NOMO-1 treated with DMSO at 0.1 percent for 48 hours (cell line): ENCODE measurements at regions not wholly inside any gene's neighbourhood (a gene's known extent, or its start where the extent isn't known, plus 50 kb on each side); places are given as distances from the start of the nearest gene placed in this dataset.
"Not testable (repeated sequence)": the region's sequence is repeated elsewhere in the genome, so short reads cannot be mapped to it uniquely, and the experiment has no call there.

Experiments used
- DNase-seq: peaks from one replicate; lab custom pipeline; 2025; ENCODE audit not compliant: unreplicated experiment; lab: John Stamatoyannopoulos, UW

DNA sequence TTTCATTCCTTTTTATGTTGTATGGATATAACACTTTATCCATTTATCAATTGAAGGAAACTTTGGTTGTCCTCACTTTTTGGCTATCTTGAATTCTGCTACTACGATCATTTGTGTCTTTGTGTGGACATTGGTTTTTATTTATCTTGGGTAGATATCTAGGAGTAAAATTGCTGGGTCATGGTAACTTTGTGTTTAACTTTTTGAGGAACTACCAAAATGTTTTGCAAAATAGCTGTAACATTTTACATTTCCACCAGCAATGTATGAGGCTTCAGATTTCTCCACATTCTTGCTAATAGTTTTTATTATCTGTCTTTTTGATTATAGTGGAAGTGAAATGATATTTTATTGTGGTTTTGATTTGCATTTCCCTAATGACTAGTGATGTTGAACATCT, 55.6 kb downstream of the TLNRD1 start:
- peak; percentile 37 for DNase-seq

- no peak for DNase-seq
Measured at GRCh38 chr15:81060470-81060869, 59.7 kb downstream of the TLNRD1 start.

- DNase-seq: no peak
Measured at GRCh38 chr15:81060907-81061306, 60.2 kb downstream of the TLNRD1 start.

- DNase-seq: no peak
Measured at GRCh38 chr15:81061490-81062253, 60.9 kb downstream of the TLNRD1 start.

- DNase-seq: no peak
Measured at GRCh38 chr15:81062937-81063336, 62.2 kb downstream of the TLNRD1 start.

DNA sequence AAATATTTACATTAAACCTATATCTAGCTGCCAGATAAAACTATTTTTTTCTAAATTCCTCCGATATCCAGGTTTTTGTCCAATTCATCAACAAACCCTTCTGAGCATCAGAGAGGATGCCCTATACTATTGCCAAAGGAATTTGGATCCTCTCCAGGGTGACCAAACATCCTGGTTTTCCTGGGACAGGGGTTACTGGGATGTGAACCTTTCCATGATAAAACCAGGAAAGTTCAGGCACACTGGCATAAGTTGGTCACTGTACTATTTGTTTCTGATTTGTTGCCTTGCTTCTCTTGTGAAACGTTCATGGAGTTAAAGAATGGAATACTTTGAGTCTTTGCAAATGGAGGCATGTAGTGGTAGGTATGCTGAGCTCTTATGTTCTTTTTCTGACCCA, 63.5 kb downstream of the TLNRD1 start:
- DNase-seq: no peak

GRCh38 chr15:81067567-81067966, 66.5 kb upstream of the CFAP161 start:
- not testable (repeated sequence) for DNase-seq

GRCh38 chr15:81068516-81068915, 65.6 kb upstream of the CFAP161 start:
- DNase-seq: no peak

DNA sequence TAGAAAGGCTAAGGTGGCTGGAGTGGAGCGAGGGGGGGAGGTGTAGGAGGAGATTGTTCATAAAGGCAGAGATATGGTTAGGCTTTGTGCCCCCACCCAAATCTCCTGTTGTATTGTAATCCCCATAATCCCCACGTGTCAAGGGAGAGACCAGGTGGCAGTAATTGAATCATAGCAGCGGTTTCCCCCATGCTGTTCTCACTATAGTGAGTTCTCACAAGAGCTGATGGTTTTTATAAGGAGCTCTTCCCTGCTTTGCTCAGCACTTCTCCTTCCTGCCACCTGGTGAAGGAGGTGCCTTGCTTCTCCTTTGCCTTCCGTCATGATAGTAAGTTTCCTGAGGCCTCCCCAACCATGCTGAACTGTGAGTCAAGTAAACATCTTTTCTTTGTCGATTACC, 64.7 kb upstream of the CFAP161 start:
- no peak for DNase-seq

DNA sequence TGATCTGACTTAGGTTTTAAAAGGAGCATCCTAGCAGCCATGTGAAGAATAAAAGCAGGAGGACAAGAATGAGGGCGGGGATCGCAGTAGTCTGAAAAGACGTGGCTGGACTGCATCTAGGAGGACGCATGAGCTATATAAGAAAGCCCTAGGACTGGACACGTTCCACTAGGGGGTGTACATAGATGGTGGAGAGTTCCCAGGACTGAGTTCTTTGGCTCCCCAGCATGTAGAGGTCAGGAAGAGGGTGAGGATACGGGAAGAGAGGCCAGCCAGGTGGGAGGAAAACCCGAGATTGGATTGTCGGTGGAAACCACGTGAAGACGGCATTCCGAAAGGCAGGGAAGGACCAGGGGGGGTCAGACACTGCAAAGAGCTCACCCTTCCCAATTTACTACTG, 64.2 kb upstream of the CFAP161 start:
- DNase-seq: no peak

DNA sequence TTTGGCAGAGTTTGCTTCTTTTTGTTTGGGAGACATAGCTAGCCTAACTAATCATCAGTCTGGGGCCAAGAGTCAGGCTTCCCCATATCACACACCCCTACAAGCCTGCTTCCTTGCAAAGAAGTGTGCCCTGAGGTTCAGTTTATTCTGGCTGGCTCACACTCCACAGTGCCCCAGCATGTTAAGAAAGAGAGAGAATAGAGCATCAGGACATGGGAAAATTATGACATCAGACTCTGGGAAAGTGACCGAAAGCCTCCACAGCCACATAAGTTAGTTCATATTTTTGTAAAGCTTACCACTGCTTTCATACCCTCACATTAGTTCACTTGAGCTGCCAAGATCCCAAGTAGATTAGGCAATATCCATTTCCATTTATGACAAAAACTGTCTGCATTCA, 63.0 kb upstream of the CFAP161 start:
- no peak for DNase-seq

DNA sequence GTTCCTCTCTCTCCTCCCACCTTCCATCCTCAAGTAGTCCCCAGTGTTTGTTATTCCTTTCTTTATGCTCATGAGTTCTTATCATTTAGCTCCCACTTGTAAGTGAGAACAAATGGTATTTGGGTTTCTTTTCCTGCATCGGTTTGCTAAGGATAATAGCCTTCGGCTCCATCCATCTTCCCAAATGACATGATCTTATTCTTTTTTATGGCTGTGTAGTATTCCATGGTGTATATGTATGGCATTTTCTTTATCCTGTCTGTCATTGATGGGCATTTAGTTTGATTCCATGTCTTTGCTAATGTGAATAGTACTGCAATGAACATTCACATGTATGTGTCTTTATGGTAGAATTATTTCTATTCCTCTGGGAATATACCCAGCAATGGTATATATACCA, 62.4 kb upstream of the CFAP161 start:
- no peak for DNase-seq

DNA sequence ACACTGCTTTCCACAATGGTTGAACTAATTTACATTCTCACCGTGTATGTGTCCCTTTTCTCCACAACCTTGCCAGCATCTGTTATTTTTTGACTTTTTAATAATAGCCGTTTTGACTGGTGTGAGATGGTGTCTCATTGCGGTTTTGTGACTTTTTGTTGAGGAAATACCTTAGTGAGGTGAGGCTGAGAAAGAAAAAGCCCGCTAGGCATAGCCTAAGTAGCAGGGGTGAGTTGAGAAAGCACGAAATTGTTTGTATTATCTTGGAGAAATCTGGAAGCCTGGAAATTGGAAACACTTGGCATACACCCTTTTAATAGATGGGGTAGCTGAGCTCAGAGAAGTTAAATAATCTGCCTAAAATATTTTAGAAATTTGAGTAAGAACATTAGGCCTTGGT, 61.5 kb upstream of the CFAP161 start:
- DNase-seq: no peak

GRCh38 chr15:81073801-81074200, 60.3 kb upstream of the CFAP161 start:
- DNase-seq: no peak

DNA sequence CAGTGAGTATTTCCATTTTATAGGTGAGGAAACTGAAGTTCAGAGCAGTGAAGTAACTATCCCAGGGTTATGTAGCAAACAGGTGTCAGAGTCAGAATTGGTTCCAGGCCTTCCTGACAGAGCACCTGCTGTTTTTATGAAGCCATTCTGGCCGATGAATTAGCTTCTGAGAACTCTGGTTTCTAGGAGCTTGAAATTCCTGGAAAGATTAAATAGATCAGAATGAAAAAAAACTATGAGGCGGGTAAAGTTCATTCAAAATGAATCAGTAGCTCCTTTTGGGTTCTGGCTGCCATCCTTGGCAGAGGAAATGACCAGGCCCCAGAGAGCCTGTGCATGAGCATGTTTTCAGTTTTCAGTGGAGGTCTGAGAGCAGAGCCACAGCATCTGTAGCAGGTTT, 59.3 kb upstream of the CFAP161 start:
- DNase-seq: no peak

GRCh38 chr15:81075272-81075671, 58.8 kb upstream of the CFAP161 start:
- DNase-seq: no peak

DNA sequence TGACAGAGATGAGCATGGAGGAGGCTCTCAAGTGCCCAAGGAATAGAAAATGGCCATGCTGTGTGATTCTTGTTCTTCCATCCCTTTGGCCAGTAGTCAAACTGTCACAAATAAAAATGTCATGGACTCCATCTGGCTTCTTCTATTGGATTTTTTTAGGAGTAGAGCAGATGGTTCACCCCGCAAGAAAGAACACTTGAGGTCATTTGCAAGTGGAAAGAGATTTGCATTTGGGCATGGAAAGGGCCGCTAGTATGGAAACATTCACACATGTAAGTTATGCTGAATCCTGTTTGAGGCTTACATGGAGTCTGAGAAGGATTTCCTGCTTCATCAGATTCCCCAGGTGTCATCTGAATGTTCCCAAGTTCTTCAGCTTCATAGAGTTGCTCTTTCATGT, 53.1 kb upstream of the CFAP161 start:
- no peak for DNase-seq

- DNase-seq: no peak
Measured at GRCh38 chr15:81083201-81083600, 50.9 kb upstream of the CFAP161 start.
